ENCODE measurements at regions not wholly inside any gene's neighbourhood (a gene's known extent, or its start where the extent isn't known, plus 50 kb on each side); places are given as distances from the start of the nearest gene placed in this dataset.
A peak's percentile ranks its signal among the peaks of the same experiment; 100 is the strongest.

GRCh38 chr7:46357851-46358250, 436.8 kb upstream of the IGFBP3 start:
- H3K4me3 ChIP-seq (ENCODE audit: low read depth, low read length): no peak overlapping the region
- no peak for DNase-seq (ENCODE audit: low read depth, low spot score)
- TF ChIP-seq, protein P1, sequence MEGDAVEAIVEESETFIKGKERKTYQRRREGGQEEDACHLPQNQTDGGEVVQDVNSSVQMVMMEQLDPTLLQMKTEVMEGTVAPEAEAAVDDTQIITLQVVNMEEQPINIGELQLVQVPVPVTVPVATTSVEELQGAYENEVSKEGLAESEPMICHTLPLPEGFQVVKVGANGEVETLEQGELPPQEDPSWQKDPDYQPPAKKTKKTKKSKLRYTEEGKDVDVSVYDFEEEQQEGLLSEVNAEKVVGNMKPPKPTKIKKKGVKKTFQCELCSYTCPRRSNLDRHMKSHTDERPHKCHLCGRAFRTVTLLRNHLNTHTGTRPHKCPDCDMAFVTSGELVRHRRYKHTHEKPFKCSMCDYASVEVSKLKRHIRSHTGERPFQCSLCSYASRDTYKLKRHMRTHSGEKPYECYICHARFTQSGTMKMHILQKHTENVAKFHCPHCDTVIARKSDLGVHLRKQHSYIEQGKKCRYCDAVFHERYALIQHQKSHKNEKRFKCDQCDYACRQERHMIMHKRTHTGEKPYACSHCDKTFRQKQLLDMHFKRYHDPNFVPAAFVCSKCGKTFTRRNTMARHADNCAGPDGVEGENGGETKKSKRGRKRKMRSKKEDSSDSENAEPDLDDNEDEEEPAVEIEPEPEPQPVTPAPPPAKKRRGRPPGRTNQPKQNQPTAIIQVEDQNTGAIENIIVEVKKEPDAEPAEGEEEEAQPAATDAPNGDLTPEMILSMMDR (IDR thresholded peaks at IDR 0.05; ENCODE audit: insufficient read depth, low read length, missing control alignments): no peak
- POLR2A ChIA-PET: interaction anchor here (1.0 kb wide), 1 partner anchor 437 kb away, joined by 4 read pairs; the partner anchor contains the start of gene IGFBP3
- CTCF ChIA-PET: interaction anchor here (0.9 to 5.9 kb wide), 4 partner anchors 29 to 822 kb away, joined by 3 to 57 read pairs (median 8); partner anchors contain the start of gene IGFBP3

- TF ChIP-seq, protein P1 (IDR thresholded peaks at IDR 0.05; ENCODE audit: insufficient read depth, low read length, missing control alignments): no peak
- ChIA-PET CTCF (interaction anchor here (0.9 to 5.9 kb wide), 4 partner anchors 29 to 822 kb away, joined by 3 to 57 read pairs (median 8); partner anchors contain the start of gene IGFBP3), POLR2A (no interaction called here)
These were observed 436.2 kb upstream of the IGFBP3 start for GRCh38 chr7:46357290-46357689.

DNA sequence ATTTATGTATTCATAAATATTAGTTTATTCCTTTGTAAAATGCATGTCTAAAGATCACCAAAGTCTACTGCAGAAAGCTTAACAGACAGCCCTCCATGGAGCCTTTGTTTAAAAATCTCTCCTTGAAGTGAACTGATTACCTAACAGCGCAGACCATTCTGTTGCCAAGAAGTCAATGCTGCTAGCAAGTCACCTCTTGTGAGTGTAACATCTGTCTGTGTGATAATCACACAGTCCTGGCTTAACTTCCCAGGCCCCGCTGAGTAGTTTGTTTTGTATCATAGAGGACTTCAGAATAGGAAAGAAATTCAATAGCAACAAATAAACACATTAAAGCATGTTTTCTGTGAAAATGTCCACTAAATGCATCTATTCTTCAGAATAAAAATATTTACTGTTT, 435.3 kb upstream of the IGFBP3 start:
- CTCF ChIA-PET: interaction anchor here (2.8 to 5.9 kb wide), 2 partner anchors 434 to 439 kb away, joined by 12 to 57 read pairs; partner anchors contain the start of gene IGFBP3
- TF ChIP-seq, protein P1 (IDR thresholded peaks at IDR 0.05; ENCODE audit: insufficient read depth, low read length, missing control alignments): no peak
- H3K4me3 ChIP-seq (ENCODE audit: low read depth, low read length): no peak overlapping the region
- POLR2A ChIA-PET: no interaction called here
- DNase-seq (ENCODE audit: low read depth, low spot score): no peak

More at GRCh38 chr7:46357290-46357689, 436.2 kb upstream of the IGFBP3 start:
- DNase-seq (ENCODE audit: low read depth, low spot score): no peak
- no peak overlapping the region for H3K4me3 ChIP-seq (ENCODE audit: low read depth, low read length)

- CTCF ChIA-PET: interaction anchor here (2.8 to 5.9 kb wide), 2 partner anchors 433 to 438 kb away, joined by 12 to 57 read pairs; partner anchors contain the start of gene IGFBP3
- no peak overlapping the region for H3K4me3 ChIP-seq (ENCODE audit: low read depth, low read length)
- DNase-seq (ENCODE audit: low read depth, low spot score): no peak
- POLR2A ChIA-PET: no interaction called here
- TF ChIP-seq, protein P1 (IDR thresholded peaks at IDR 0.05; ENCODE audit: insufficient read depth, low read length, missing control alignments): no peak
These were observed 434.3 kb upstream of the IGFBP3 start for GRCh38 chr7:46355331-46355730.

DNA sequence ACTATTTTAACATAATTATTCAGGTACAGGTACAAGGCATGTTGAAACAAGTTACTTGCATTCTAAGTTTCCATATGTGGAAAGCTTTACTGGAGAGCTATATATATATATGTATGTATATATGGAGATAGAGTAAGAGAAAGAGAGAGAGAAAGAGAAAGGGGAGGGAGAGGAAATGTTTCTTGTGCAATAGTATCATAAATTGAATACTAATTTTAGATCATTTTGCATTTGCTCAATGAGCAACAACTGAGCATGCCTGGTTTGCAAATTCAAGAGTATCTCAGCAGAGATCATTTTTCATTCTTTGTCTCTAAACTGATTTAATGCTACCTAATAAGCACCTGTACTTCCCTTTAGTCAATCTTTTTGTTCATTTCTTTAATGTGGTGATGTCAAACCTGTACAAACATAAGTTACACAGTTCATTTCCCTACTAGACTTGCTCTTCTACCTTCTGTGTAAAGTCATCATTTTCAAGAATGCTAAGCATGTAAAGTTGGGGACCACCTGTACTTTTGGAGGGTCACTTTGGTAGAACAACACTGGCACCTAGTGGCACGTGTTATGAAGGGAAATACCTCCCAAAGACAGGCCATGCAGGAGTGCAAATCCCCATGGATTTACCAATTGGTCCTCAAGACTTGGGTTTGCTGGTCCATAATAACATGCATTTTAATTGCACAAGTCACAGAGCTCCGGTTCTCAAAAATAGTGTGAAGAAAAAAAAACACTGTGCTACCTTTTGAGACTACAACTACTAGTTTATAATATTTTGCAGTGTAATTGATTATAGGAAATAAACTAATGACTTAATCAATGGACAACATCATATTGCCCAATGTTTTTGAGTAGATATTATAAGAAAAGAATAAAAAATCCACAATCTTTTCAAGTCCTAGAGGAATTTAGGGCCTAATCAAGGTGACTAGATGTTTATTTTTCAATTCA, 431.2 kb upstream of the IGFBP3 start:
- DNase-seq (ENCODE audit: low read depth, low spot score): no peak
- TF ChIP-seq, protein P1 (IDR thresholded peaks at IDR 0.05; ENCODE audit: insufficient read depth, low read length, missing control alignments): peak; percentile 67
- no peak overlapping the region for H3K4me3 ChIP-seq (ENCODE audit: low read depth, low read length)
- ChIA-PET POLR2A (no interaction called here), CTCF (interaction anchor here (0.6 to 12.3 kb wide), 15 partner anchors 10 to 736 kb away, joined by 3 to 320 read pairs (median 4); partner anchors contain the start of gene IGFBP3)

GRCh38 chr7:46349490-46349889, 428.4 kb upstream of the IGFBP3 start:
- CTCF ChIA-PET: interaction anchor here (1.8 to 12.3 kb wide), 3 partner anchors 365 to 459 kb away, joined by 6 to 320 read pairs (median 13); partner anchors contain the start of gene IGFBP3
- POLR2A ChIA-PET: no interaction called here
- no peak overlapping the region for H3K4me3 ChIP-seq (ENCODE audit: low read depth, low read length)

More at GRCh38 chr7:46349490-46349889, 428.4 kb upstream of the IGFBP3 start:
- no peak for DNase-seq (ENCODE audit: low read depth, low spot score)
- TF ChIP-seq, protein P1 (IDR thresholded peaks at IDR 0.05; ENCODE audit: insufficient read depth, low read length, missing control alignments): no peak

Measured in AG04449 (cell line).